IMR-90 (cell line): ENCODE measurements at regions not wholly inside any gene's neighbourhood (a gene's known extent, or its start where the extent isn't known, plus 50 kb on each side); places are given as distances from the start of the nearest gene placed in this dataset.

ENCODE experiments used
- ATAC-seq: fragments of 200-7000 bp; cut with Tn5 transposase; 2 replicates; pipeline ENCODE4 v1.9.1; 2020; ENCODE audit warnings: low read depth, mild to moderate bottlenecking, moderate library complexity
- BruUV-seq: library from RNA; stranded (reverse); fragments of 400-500 nt; replicated peaks from 2 replicates; lab custom pipeline; 2021; lab: Mats Ljungman, UMichigan
- CTCF ChIA-PET: fragments of 300-600 bp; formaldehyde crosslinking; extraction: SDS; loops from one replicate; lab custom pipeline; 2021; ENCODE audit warnings: antibody characterized with exemption; lab: Yijun Ruan, JAX
- POLR2A ChIA-PET: fragments of 300-600 bp; sonication (Branson Sonifier 250); formaldehyde crosslinking; loops from one replicate; lab custom pipeline; 2022; ENCODE audit warnings: antibody characterized with exemption; ENCODE audit not compliant: unreplicated experiment; lab: Charles Lee
- DNase-seq: peaks from one replicate; pipeline ENCODE4 v3.0.0; 2013
- H2AFZ ChIP-seq: replicated peaks from 2 replicates; pipeline ENCODE3; 2013; ENCODE audit warnings: low read length, mild to moderate bottlenecking; ENCODE audit not compliant: poor library complexity
- H2AK5ac ChIP-seq: 2 replicates; pipeline ENCODE4 v1.6.1; 2013; ENCODE audit warnings: low read depth, low read length, inconsistent platforms
- H2AK9ac ChIP-seq: replicated peaks from 2 replicates; pipeline ENCODE3; 2013; ENCODE audit warnings: mild to moderate bottlenecking, low read depth, low read length, moderate library complexity; ENCODE audit not compliant: poor library complexity
- H2BK120ac ChIP-seq: 2 replicates; pipeline ENCODE4 v1.6.1; 2013; ENCODE audit warnings: low read depth, low read length, inconsistent platforms
- H2BK15ac ChIP-seq: 3 replicates; pipeline ENCODE4 v1.6.1; 2013; ENCODE audit warnings: low read depth, low read length, inconsistent platforms
- H2BK20ac ChIP-seq: 2 replicates; pipeline ENCODE4 v1.6.1; 2013; ENCODE audit warnings: low read depth, mild to moderate bottlenecking, inconsistent platforms, low read length, moderate library complexity
- H2BK5ac ChIP-seq: 2 replicates; pipeline ENCODE4 v1.6.1; 2013; ENCODE audit warnings: mild to moderate bottlenecking, low read depth, low read length, inconsistent platforms; ENCODE audit not compliant: poor library complexity, severe bottlenecking
- H3K14ac ChIP-seq: replicated peaks from 2 replicates; pipeline ENCODE4 v1.6.1; 2013; ENCODE audit warnings: low read depth, low read length, inconsistent platforms
- H3K18ac ChIP-seq: 2 replicates; pipeline ENCODE4 v1.6.1; 2013; ENCODE audit warnings: low read depth, low read length, control low read depth
- H3K23ac ChIP-seq: 2 replicates; pipeline ENCODE4 v1.6.1; 2013; ENCODE audit warnings: low read depth, low read length, inconsistent platforms
- H3K27ac ChIP-seq: 2 replicates; pipeline ENCODE4 v1.5.1; 2013; ENCODE audit warnings: mild to moderate bottlenecking, control low read depth, low read length; ENCODE audit not compliant: insufficient read depth
- H3K27me3 ChIP-seq: 2 replicates; pipeline ENCODE4 v1.6.1; 2013; ENCODE audit warnings: low read length; ENCODE audit not compliant: control insufficient read depth, insufficient read depth
- H3K36me3 ChIP-seq: 2 replicates; pipeline ENCODE4 v1.6.1; 2013; ENCODE audit warnings: low read length, mixed read lengths; ENCODE audit not compliant: control insufficient read depth, insufficient read depth
- H3K4ac ChIP-seq: 2 replicates; pipeline ENCODE4 v1.6.1; 2013; ENCODE audit warnings: low read depth, low read length, inconsistent platforms
- H3K4me1 ChIP-seq: 2 replicates; pipeline ENCODE4 v1.6.1; 2013; ENCODE audit warnings: low read length, mixed read lengths; ENCODE audit not compliant: control insufficient read depth, insufficient read depth
- H3K4me2 ChIP-seq: 2 replicates; pipeline ENCODE4 v1.6.1; 2013; ENCODE audit warnings: low read depth, mild to moderate bottlenecking, control low read depth, low read length, moderate library complexity
- H3K4me3 ChIP-seq: 2 replicates; pipeline ENCODE4 v1.5.1; 2013; ENCODE audit warnings: low read depth, mild to moderate bottlenecking, control low read depth, low read length, moderate library complexity; ENCODE audit not compliant: insufficient read depth
- H3K56ac ChIP-seq: 2 replicates; pipeline ENCODE4 v1.6.1; 2013; ENCODE audit warnings: low read length, inconsistent platforms; ENCODE audit not compliant: insufficient read depth; ENCODE audit errors: extremely low read depth
- H3K79me1 ChIP-seq, 2 experiments: 2 replicates each; pipeline ENCODE4 v1.6.1; 2013; ENCODE audit warnings: low read length in 2 of 2, inconsistent platforms in 1 of 2, low read depth in 1 of 2
- H3K9ac ChIP-seq: 2 replicates; pipeline ENCODE4 v1.6.1; 2013; ENCODE audit warnings: low read depth, low read length, control low read depth
- H3K9me1 ChIP-seq: 2 replicates; pipeline ENCODE4 v1.6.1; 2013; ENCODE audit warnings: low read length, inconsistent platforms; ENCODE audit not compliant: insufficient read depth
- H3K9me3 ChIP-seq: 2 replicates; pipeline ENCODE4 v1.6.1; 2013; ENCODE audit warnings: low read length; ENCODE audit not compliant: control insufficient read depth, insufficient read depth
- H4K20me1 ChIP-seq: 2 replicates; pipeline ENCODE4 v1.6.1; 2013; ENCODE audit warnings: low read length, inconsistent platforms; ENCODE audit not compliant: insufficient read depth
- H4K5ac ChIP-seq: 2 replicates; pipeline ENCODE4 v1.6.1; 2013; ENCODE audit warnings: mild to moderate bottlenecking, low read depth, low read length, control low read depth
- H4K8ac ChIP-seq, 2 experiments: 2 replicates each; pipeline ENCODE4 v1.6.1; 2013; ENCODE audit warnings: low read depth in 2 of 2, low read length in 2 of 2, control low read depth in 1 of 2, inconsistent platforms in 1 of 2
- H4K91ac ChIP-seq: 2 replicates; pipeline ENCODE4 v1.6.1; 2013; ENCODE audit warnings: low read depth, low read length, inconsistent platforms; ENCODE audit not compliant: insufficient read depth
- BHLHE40 ChIP-seq: fragments of 150-350 bp; IDR thresholded peaks from 2 replicates; pipeline ENCODE4 v1.6.1; 2016; ENCODE audit warnings: mild to moderate bottlenecking, low read depth, low read length
- CEBPB ChIP-seq: IDR thresholded peaks from 2 replicates; pipeline ENCODE4 v1.6.1; 2012; ENCODE audit warnings: low read depth, low read length, improper control_type of control experiment
- CHD1 ChIP-seq: IDR thresholded peaks from 2 replicates; pipeline ENCODE4 v1.6.1; 2012; ENCODE audit warnings: low read depth, low read length, improper control_type of control experiment
- FOS ChIP-seq: fragments of 150-350 bp; IDR thresholded peaks from 2 replicates; pipeline ENCODE4 v1.6.1; 2016; ENCODE audit warnings: low read depth, low read length
- MAFK ChIP-seq: IDR thresholded peaks from 2 replicates; pipeline ENCODE4 v1.6.1; 2012; ENCODE audit warnings: low read depth, low read length, improper control_type of control experiment
- MAZ ChIP-seq: IDR thresholded peaks from 2 replicates; pipeline ENCODE4 v1.6.1; 2012; ENCODE audit warnings: low read depth, mild to moderate bottlenecking, low read length, improper control_type of control experiment, moderate library complexity, borderline replicate concordance
- MXI1 ChIP-seq: IDR thresholded peaks from 2 replicates; pipeline ENCODE4 v1.6.1; 2012; ENCODE audit warnings: low read depth, mild to moderate bottlenecking, low read length, moderate library complexity, borderline replicate concordance
- NFE2L2 ChIP-seq: fragments of 150-350 bp; IDR thresholded peaks from 2 replicates; pipeline ENCODE4 v1.6.1; 2016; ENCODE audit warnings: low read depth, mild to moderate bottlenecking, low read length
- POLR2A ChIP-seq: IDR thresholded peaks from 2 replicates; pipeline ENCODE4 v1.6.1; 2012; ENCODE audit warnings: mild to moderate bottlenecking, low read depth, low read length
- RAD21 ChIP-seq: IDR thresholded peaks from 2 replicates; pipeline ENCODE4 v1.6.1; 2012; ENCODE audit warnings: low read length, improper control_type of control experiment
- RCOR1 ChIP-seq: IDR thresholded peaks from 2 replicates; pipeline ENCODE4 v1.6.1; 2012; ENCODE audit warnings: mild to moderate bottlenecking, low read length, improper control_type of control experiment; ENCODE audit not compliant: insufficient replicate concordance
- RFX5 ChIP-seq: IDR thresholded peaks from 2 replicates; pipeline ENCODE4 v1.8.0; 2012; ENCODE audit warnings: low read depth, mild to moderate bottlenecking, low read length, moderate library complexity
- SMC3 ChIP-seq: fragments of 150-350 bp; IDR thresholded peaks from 2 replicates; pipeline ENCODE4 v1.6.1; 2016; ENCODE audit warnings: low read depth, mild to moderate bottlenecking, antibody characterized with exemption, low read length, moderate library complexity
- WGBS, 2 experiments: methylation state at CpG; one replicate each; pipeline versions ENCODE4 v1.1.5 to v1.1.7; 2013; ENCODE audit warnings: missing lambda C conversion rate in 2 of 2; ENCODE audit not compliant: insufficient read length in 1 of 2; ENCODE audit errors: extremely low coverage in 2 of 2; 5-methylcytosine and 5-hydroxymethylcytosine counted together
- dilution Hi-C: fragments of 300-500 bp; cut with HindIII; formaldehyde crosslinking; loops from one replicate; pipeline ENCODE4 v1.14.3; 2018; ENCODE audit warnings: low sequenced_read_pairs; ENCODE audit not compliant: unreplicated experiment
- in situ Hi-C: fragments of 300-500 bp; cut with MboI; formaldehyde crosslinking; loops from 3 replicates; pipeline ENCODE4 v1.14.3; 2019; ENCODE audit warnings: low sequenced_read_pairs, inconsistent platforms, mixed read lengths
- intact Hi-C: fragments of 100-400 bp; cut with micrococcal nuclease; formaldehyde crosslinking; loops from 2 replicates; pipeline ENCODE4 v1.10.0; 2022
- TF ChIP-seq, protein P1 (sequence below): fragments of 150-350 bp; IDR thresholded peaks from 2 replicates; pipeline ENCODE4 v1.6.1; 2016; ENCODE audit warnings: low read depth, mild to moderate bottlenecking, low read length, moderate library complexity, borderline replicate concordance
- TF ChIP-seq, protein P2 (sequence below): conservative IDR thresholded peaks from 2 replicates; pipeline ENCODE4 v1.5.1; 2012; ENCODE audit warnings: mild to moderate bottlenecking, low read depth, low read length, improper control_type of control experiment
- TF ChIP-seq, protein P3 (sequence below): fragments of 150-350 bp; IDR thresholded peaks from 2 replicates; pipeline ENCODE4 v1.6.1; 2017; ENCODE audit warnings: mild to moderate bottlenecking, antibody characterized with exemption, low read length, low read depth

GRCh38 chr20:40821429-40821828, 132.4 kb upstream of the MAFB start:
- H2AK5ac ChIP-seq = no peak overlapping the region
- H3K4me2 ChIP-seq = no peak overlapping the region
- no peaks in the 10 kb centered on the region for H3K9me1 ChIP-seq
- no peak overlapping the region for H2BK15ac ChIP-seq
- no peaks in the 10 kb centered on the region for H3K79me1 ChIP-seq
- no peak overlapping the region for H2BK120ac ChIP-seq
- no peaks in the 10 kb centered on the region for H3K4me1 ChIP-seq
- no peak overlapping the region for H3K56ac ChIP-seq
- H4K8ac ChIP-seq = no peak overlapping the region
- H2BK20ac ChIP-seq = no peak overlapping the region
- no peak overlapping the region for H3K18ac ChIP-seq
- WGBS, 2 experiments = no CpG with 5 or more reads among the region's 7 CpGs
- no peak overlapping the region for H4K5ac ChIP-seq
- H2AK9ac ChIP-seq = no peak overlapping the region
- no peak overlapping the region for H3K23ac ChIP-seq
- H3K4me3 ChIP-seq = no peak overlapping the region
- dilution Hi-C loops = no loop called here
- in situ Hi-C loops = no loop called here
- no peak overlapping the region for H3K4ac ChIP-seq
- H3K27me3 ChIP-seq = peaks cover 2% of the 10 kb centered on the region; the same call in 1 of the 2 replicates
- no peak overlapping the region for H2AFZ ChIP-seq
- DNase-seq = no peak
- no peaks in the 10 kb centered on the region for H3K36me3 ChIP-seq
- H4K91ac ChIP-seq = no peak overlapping the region
- intact Hi-C loops = no loop called here
- no peak overlapping the region for H3K27ac ChIP-seq
- H2BK5ac ChIP-seq = no peak overlapping the region
- BruUV-seq = no TSS peak
- no peak overlapping the region for H3K14ac ChIP-seq
- peaks cover 2% of the 10 kb centered on the region; the same call in 1 of the 2 replicates for H3K9me3 ChIP-seq
- TF ChIP-seq MAFK (no peak), RCOR1 (no peak), NFE2L2 (no peak), BHLHE40 (no peak), FOS (no peak), CEBPB (no peak), SMC3 (no peak), RFX5 (no peak), POLR2A (no peak), CHD1 (no peak), RAD21 (no peak), MXI1 (no peak), MAZ (no peak)
- TF ChIP-seq, protein P1, sequence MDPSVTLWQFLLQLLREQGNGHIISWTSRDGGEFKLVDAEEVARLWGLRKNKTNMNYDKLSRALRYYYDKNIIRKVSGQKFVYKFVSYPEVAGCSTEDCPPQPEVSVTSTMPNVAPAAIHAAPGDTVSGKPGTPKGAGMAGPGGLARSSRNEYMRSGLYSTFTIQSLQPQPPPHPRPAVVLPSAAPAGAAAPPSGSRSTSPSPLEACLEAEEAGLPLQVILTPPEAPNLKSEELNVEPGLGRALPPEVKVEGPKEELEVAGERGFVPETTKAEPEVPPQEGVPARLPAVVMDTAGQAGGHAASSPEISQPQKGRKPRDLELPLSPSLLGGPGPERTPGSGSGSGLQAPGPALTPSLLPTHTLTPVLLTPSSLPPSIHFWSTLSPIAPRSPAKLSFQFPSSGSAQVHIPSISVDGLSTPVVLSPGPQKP = no peak
- TF ChIP-seq, protein P2, sequence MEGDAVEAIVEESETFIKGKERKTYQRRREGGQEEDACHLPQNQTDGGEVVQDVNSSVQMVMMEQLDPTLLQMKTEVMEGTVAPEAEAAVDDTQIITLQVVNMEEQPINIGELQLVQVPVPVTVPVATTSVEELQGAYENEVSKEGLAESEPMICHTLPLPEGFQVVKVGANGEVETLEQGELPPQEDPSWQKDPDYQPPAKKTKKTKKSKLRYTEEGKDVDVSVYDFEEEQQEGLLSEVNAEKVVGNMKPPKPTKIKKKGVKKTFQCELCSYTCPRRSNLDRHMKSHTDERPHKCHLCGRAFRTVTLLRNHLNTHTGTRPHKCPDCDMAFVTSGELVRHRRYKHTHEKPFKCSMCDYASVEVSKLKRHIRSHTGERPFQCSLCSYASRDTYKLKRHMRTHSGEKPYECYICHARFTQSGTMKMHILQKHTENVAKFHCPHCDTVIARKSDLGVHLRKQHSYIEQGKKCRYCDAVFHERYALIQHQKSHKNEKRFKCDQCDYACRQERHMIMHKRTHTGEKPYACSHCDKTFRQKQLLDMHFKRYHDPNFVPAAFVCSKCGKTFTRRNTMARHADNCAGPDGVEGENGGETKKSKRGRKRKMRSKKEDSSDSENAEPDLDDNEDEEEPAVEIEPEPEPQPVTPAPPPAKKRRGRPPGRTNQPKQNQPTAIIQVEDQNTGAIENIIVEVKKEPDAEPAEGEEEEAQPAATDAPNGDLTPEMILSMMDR = no peak
- TF ChIP-seq, protein P3, sequence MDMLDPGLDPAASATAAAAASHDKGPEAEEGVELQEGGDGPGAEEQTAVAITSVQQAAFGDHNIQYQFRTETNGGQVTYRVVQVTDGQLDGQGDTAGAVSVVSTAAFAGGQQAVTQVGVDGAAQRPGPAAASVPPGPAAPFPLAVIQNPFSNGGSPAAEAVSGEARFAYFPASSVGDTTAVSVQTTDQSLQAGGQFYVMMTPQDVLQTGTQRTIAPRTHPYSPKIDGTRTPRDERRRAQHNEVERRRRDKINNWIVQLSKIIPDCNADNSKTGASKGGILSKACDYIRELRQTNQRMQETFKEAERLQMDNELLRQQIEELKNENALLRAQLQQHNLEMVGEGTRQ = no peak
- no peak overlapping the region for H3K9ac ChIP-seq
- ChIA-PET CTCF (no interaction called here), POLR2A (no interaction called here)
- no peak for ATAC-seq
- no peaks in the 10 kb centered on the region for H4K20me1 ChIP-seq
